Heart left ventricle (tissue), 13 donors: ENCODE measurements at regions not wholly inside any gene's neighbourhood (a gene's known extent, or its start where the extent isn't known, plus 50 kb on each side); places are given as distances from the start of the nearest gene placed in this dataset.

Source experiments
- POLR2A ChIP-seq, 2 donors: fragments of 450-650 bp; IDR thresholded peaks; one replicate each; pipeline ENCODE4 v1.6.1; 2017; ENCODE audit warnings: antibody characterized with exemption in 2 of 2, mild to moderate bottlenecking in 2 of 2, moderate library complexity in 2 of 2
- TF ChIP-seq, protein P1 (sequence below), 12 donors: fragments of 200-600 bp; sonication (generic) in 4 of 12; IDR thresholded peaks; one replicate each; pipeline versions ENCODE4 v1.5.0 to v1.8.0; 2018 to 2022; ENCODE audit warnings: antibody characterized with exemption in 12 of 12, mild to moderate bottlenecking in 5 of 12
- donor health status: ischemic (EF 13 %, LVEDD 7.1; RV severe dilation, severe dysfunction).
- donor health status: DM: no; HTN: yes; CAD: no.
- donor health status: DM: no; HTN: no; CAD: no.
- donor health status: ischemic (EF 25% LVEDD 6.9; RV normal size, moderate dysfunction).
- donor health status: ischemic (EF 25% LVEDD 5.7; RV mildly dilated, moderate dysfunction).
- donor health status: ischemic (EF 35%, LVEDD 5.7; RV mildly dilated, moderate dysfunction).
- donor health status: nonischemic (EF 11% LVEDD 7.7; RV severe dilation, severe dysfunction).
- donor health status: DM: yes; HTN: yes; CAD: no.
- donor health status: PGD.
- donor health status: ischemic (EF 29% LVEDD 5.4; RV normal size, mild dysfunction).
- donor health status: nonischemic (EF 23%, LVEDD 6.1; RV moderate dilation, normal function).

DNA sequence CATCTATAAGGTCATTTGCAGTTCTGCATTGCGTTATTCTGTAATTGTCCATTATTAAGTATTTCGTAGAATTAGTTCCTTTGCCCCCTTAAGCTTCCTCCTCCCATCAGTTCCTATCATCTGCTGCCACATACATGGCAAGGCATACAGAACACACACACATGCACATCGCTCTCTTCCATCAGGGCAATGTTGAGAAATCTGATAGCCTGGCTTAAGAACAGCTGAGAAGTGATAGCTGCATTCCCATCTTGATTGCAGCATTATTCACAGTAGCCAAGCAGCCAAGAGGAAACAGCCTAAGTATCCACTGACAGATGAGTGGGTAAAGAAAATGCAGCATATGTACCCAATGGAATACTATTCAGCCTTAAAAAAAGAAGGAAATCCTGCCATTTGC is 186.8 kb upstream of the CADM1 start:
- TF ChIP-seq, protein P1, sequence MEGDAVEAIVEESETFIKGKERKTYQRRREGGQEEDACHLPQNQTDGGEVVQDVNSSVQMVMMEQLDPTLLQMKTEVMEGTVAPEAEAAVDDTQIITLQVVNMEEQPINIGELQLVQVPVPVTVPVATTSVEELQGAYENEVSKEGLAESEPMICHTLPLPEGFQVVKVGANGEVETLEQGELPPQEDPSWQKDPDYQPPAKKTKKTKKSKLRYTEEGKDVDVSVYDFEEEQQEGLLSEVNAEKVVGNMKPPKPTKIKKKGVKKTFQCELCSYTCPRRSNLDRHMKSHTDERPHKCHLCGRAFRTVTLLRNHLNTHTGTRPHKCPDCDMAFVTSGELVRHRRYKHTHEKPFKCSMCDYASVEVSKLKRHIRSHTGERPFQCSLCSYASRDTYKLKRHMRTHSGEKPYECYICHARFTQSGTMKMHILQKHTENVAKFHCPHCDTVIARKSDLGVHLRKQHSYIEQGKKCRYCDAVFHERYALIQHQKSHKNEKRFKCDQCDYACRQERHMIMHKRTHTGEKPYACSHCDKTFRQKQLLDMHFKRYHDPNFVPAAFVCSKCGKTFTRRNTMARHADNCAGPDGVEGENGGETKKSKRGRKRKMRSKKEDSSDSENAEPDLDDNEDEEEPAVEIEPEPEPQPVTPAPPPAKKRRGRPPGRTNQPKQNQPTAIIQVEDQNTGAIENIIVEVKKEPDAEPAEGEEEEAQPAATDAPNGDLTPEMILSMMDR (IDR thresholded peaks at IDR 0.05) = no peak
- TF ChIP-seq POLR2A (IDR thresholded peaks at IDR 0.05) = no peak
